ENCODE measurements at regions not wholly inside any gene's neighbourhood (a gene's known extent, or its start where the extent isn't known, plus 50 kb on each side); places are given as distances from the start of the nearest gene placed in this dataset.
"Not testable (repeated sequence)": the region's sequence is repeated elsewhere in the genome, so short reads cannot be mapped to it uniquely, and the experiment has no call there.

- Histone ChIP-seq H3K4me1 (no peaks in the 10 kb centered on the region), H3K9me3 (peaks cover 4% of the 10 kb centered on the region; the same call in 1 of the 3 replicates), H3K4me3 (no peak overlapping the region), H3K27ac (no peak overlapping the region), H3K4me2 (no peak overlapping the region)
- POLR2A ChIA-PET = no interaction called here
- no peak for ATAC-seq
- no peak for TF ChIP-seq POLR2AphosphoS2 (conservative IDR thresholded peaks at IDR 0.05; ENCODE audit: low read length)
- TF ChIP-seq FOSB (CRISPR knock-in tag; IDR thresholded peaks at IDR 0.05) = no peak
- no peak for TF ChIP-seq PHF8 (IDR thresholded peaks at IDR 0.05; ENCODE audit: borderline replicate concordance, low read depth)
- no peak for TF ChIP-seq JUNB (IDR thresholded peaks at IDR 0.05)
- TF ChIP-seq EHMT2 (IDR thresholded peaks at IDR 0.05; ENCODE audit: low read depth) = no peak
- TF ChIP-seq CEBPB (IDR thresholded peaks at IDR 0.05) = no peak
- no peak for TF ChIP-seq ESRRA (IDR thresholded peaks at IDR 0.05; ENCODE audit: borderline replicate concordance, low read length)
- no peak for TF ChIP-seq EHF (CRISPR knock-in tag; IDR thresholded peaks at IDR 0.05)
- no peak for TF ChIP-seq NPAS2 (CRISPR knock-in tag; IDR thresholded peaks at IDR 0.05; ENCODE audit: borderline replicate concordance)
- TF ChIP-seq MAZ (IDR thresholded peaks at IDR 0.05; ENCODE audit: borderline replicate concordance, low read depth, low read length) = no peak
- no peak for TF ChIP-seq ZNF302 (CRISPR knock-in tag; IDR thresholded peaks at IDR 0.05)
- TF ChIP-seq HOXB13 (CRISPR knock-in tag; IDR thresholded peaks at IDR 0.05; ENCODE audit: low read depth) = no peak
- WGBS (ENCODE audit: missing lambda C conversion rate) = 63% methylated on average over 31 of the region's 31 CpGs
- CTCF ChIA-PET = no interaction called here
- DNase-seq (ENCODE audit: low read depth in 1 of 2, low spot score in 1 of 2) = no peak
- FAIRE-seq = no peak
These were observed 612.5 kb downstream of the KCNJ18 start for GRCh38 chr17:22304667-22305303.

GRCh38 chr17:22305356-22306071 lies 613.2 kb downstream of the KCNJ18 start:
- 61% methylated on average over 32 of the region's 32 CpGs for WGBS (ENCODE audit: missing lambda C conversion rate)
- POLR2A ChIA-PET = no interaction called here

GRCh38 chr17:22310292-22310691 lies 618.0 kb downstream of the KCNJ18 start:
- CTCF ChIA-PET; DNase-seq (ENCODE audit: low read depth in 1 of 2, low spot score in 1 of 2); POLR2A ChIA-PET; H3K27ac ChIP-seq; H3K9me3 ChIP-seq; FAIRE-seq; H3K4me1 ChIP-seq: not testable (repeated sequence)
- ATAC-seq = peak; percentile 25 to 52; a peak in 3 of 6 replicates
- Histone ChIP-seq H3K4me3 (peak overlapping the region; percentile 46), H3K4me2 (peak overlapping the region; percentile 86)
- WGBS (ENCODE audit: missing lambda C conversion rate) = 14% methylated on average over 7 of the region's 7 CpGs

More at GRCh38 chr17:22305356-22306071, 613.2 kb downstream of the KCNJ18 start:
- H3K4me2 ChIP-seq = no peak overlapping the region
- no peak for ATAC-seq
- no peak for DNase-seq (ENCODE audit: low read depth in 1 of 2, low spot score in 1 of 2)
- H3K9me3 ChIP-seq = peaks cover 4% of the 10 kb centered on the region; the same call in 1 of the 3 replicates
- no peak overlapping the region for H3K27ac ChIP-seq
- H3K4me1 ChIP-seq = no peaks in the 10 kb centered on the region
- H3K4me3 ChIP-seq = no peak overlapping the region
- CTCF ChIA-PET = no interaction called here
- TF ChIP-seq PBX3 (IDR thresholded peaks at IDR 0.05) = no peak
- no peak for TF ChIP-seq HEYL (CRISPR knock-in tag; IDR thresholded peaks at IDR 0.05)
- TF ChIP-seq USF2 (IDR thresholded peaks at IDR 0.05) = no peak
- TF ChIP-seq JUN (IDR thresholded peaks at IDR 0.05) = no peak
- TF ChIP-seq EHMT2 (IDR thresholded peaks at IDR 0.05; ENCODE audit: low read depth) = no peak
- TF ChIP-seq HOXB5 (CRISPR knock-in tag; IDR thresholded peaks at IDR 0.05) = no peak
- no peak for TF ChIP-seq ELK1 (IDR thresholded peaks at IDR 0.05; ENCODE audit: low read depth, low read length)
- TF ChIP-seq ZSCAN20 (CRISPR knock-in tag; IDR thresholded peaks at IDR 0.05) = no peak
- no peak for TF ChIP-seq MAFK (IDR thresholded peaks at IDR 0.05; ENCODE audit: partially characterized antibody)
- FAIRE-seq = no peak
